ENCODE measurements at regions not wholly inside any gene's neighbourhood (a gene's known extent, or its start where the extent isn't known, plus 50 kb on each side); places are given as distances from the start of the nearest gene placed in this dataset.
A peak's percentile ranks its signal among the peaks of the same experiment; 100 is the strongest.

DNA sequence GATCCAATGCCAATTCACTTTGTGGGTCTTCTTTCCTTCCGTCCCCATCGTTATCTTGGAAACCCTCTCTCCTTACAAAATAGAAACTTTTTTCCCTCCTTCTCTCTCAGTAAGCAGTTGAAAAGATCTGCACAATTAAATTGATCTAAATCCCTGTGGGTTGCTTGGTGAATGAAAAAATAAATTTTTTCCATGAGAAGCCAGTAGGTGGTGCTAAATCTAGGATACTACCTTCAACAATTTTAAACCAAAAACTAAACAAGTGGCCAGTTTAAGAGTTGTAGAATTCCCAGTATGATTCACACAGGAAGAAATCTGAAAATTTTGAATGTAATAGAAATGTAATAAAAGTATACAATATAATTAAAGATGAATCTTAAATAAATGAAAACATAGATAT, 990.3 kb upstream of the ZNF722 start:
- H3K4me3 ChIP-seq (ENCODE audit: low read depth, low read length), result no peak overlapping the region
- no peak for DNase-seq (ENCODE audit: low read depth)
- TF ChIP-seq, protein P1, sequence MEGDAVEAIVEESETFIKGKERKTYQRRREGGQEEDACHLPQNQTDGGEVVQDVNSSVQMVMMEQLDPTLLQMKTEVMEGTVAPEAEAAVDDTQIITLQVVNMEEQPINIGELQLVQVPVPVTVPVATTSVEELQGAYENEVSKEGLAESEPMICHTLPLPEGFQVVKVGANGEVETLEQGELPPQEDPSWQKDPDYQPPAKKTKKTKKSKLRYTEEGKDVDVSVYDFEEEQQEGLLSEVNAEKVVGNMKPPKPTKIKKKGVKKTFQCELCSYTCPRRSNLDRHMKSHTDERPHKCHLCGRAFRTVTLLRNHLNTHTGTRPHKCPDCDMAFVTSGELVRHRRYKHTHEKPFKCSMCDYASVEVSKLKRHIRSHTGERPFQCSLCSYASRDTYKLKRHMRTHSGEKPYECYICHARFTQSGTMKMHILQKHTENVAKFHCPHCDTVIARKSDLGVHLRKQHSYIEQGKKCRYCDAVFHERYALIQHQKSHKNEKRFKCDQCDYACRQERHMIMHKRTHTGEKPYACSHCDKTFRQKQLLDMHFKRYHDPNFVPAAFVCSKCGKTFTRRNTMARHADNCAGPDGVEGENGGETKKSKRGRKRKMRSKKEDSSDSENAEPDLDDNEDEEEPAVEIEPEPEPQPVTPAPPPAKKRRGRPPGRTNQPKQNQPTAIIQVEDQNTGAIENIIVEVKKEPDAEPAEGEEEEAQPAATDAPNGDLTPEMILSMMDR (IDR thresholded peaks at IDR 0.05; ENCODE audit: low read depth, low read length), result peak; percentile 31
- TF ChIP-seq MAX (IDR thresholded peaks at IDR 0.05; ENCODE audit: low read depth, low read length), result no peak

- H3K4me3 ChIP-seq (ENCODE audit: low read depth, low read length), result no peak overlapping the region
- DNase-seq (ENCODE audit: low read depth), result no peak
- TF ChIP-seq MYC (IDR thresholded peaks at IDR 0.05; ENCODE audit: low read depth, low read length), result no peak
- TF ChIP-seq POLR2A (IDR thresholded peaks at IDR 0.05; ENCODE audit: extremely low read depth, insufficient read length), result no peak
- TF ChIP-seq, protein P1 (IDR thresholded peaks at IDR 0.05; ENCODE audit: low read depth, low read length), result no peak
- no peak for TF ChIP-seq MAX (IDR thresholded peaks at IDR 0.05; ENCODE audit: low read depth, low read length)
Observed at GRCh38 chr7:63009771-63010170, 988.9 kb upstream of the ZNF722 start.

DNA sequence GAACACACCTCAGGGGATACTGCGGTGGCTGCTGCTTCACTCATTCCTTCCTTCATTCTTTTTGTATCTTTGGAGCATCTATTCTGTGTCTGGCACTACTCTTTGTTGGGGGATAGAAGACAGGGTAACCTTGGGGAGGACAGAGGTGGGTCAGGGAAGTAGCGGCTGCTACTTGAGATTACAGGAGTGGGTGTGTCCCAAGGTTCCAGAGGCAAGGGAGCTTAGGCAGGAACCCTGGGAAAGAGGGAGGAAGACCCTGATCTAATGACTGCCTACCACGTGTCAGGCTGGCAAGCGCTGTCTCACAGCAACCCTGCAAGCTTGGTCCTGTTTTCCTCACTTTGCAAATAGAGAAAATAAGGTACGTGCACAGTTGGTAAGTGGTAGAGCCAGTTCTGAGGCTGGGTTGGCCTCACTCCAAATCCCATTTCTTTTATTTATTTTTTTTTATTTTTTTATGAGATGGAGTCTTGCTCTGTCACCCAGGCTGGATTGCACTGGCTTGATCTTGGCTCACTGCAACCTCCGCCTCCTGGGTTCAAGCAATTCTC, 985.9 kb upstream of the ZNF722 start:
- H3K4me3 ChIP-seq (ENCODE audit: low read depth, low read length), result no peak overlapping the region
- TF ChIP-seq MAX (IDR thresholded peaks at IDR 0.05; ENCODE audit: low read depth, low read length), result no peak
- no peak for TF ChIP-seq MYC (IDR thresholded peaks at IDR 0.05; ENCODE audit: low read depth, low read length)
- DNase-seq (ENCODE audit: low read depth), result no peak

DNA sequence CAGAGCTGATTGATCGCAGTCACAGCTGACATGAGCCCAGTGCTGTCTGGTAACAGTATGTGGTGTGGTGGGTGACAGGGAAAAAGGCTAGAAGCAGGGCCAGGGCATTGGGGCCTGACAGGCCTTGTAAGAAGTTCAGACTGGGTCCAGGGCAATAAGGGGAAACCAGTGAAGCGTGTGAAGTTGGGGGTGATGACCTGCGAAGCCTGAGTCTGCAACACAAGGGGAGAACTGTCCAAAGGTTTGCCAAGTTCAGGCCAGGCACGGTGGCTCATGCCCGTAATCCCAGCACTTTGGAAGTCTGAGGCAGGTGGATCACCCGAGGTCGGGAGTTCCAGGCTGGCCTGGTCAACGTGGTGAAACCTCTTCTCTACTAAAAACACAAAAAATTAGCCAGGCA, 983.9 kb upstream of the ZNF722 start:
- DNase-seq (ENCODE audit: low read depth), result no peak
- no peak overlapping the region for H3K4me3 ChIP-seq (ENCODE audit: low read depth, low read length)
- TF ChIP-seq, protein P1 (IDR thresholded peaks at IDR 0.05; ENCODE audit: low read depth, low read length), result no peak
- no peak for TF ChIP-seq MAX (IDR thresholded peaks at IDR 0.05; ENCODE audit: low read depth, low read length)
- no peak for TF ChIP-seq MYC (IDR thresholded peaks at IDR 0.05; ENCODE audit: low read depth, low read length)
- TF ChIP-seq POLR2A (IDR thresholded peaks at IDR 0.05; ENCODE audit: extremely low read depth, insufficient read length), result no peak

DNA sequence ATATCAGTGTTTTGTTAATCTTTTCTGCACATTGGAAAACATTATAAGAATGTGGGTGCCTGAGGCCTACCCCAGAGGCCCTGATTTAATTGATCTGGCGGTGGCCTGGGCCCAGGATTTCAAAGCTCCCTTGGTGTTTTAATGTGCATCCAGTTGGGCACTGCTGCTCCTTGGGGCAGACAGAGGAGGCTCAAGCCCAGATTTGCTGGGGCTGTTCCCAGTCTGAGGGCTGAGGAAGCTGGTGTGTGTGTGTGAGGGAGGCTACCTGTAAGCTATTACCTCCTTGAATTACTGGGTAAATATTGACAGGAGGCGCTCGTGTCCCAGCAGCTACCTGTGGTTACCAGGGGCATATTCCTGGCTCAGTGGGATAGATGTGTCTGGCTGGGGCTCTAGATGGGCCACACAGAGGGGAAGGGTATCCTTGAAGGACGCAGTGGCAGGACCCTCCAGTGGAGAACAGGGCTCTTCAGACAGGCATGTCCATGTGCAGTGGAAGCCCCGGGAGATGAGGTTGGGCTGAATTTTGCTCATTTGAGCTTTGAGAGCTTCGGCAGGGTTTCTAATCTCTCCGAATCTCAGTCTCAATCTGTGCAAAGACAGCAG, 975.4 kb upstream of the ZNF722 start:
- TF ChIP-seq MYC (IDR thresholded peaks at IDR 0.05; ENCODE audit: low read depth, low read length) (no peak), POLR2A (IDR thresholded peaks at IDR 0.05; ENCODE audit: extremely low read depth, insufficient read length) (no peak), MAX (IDR thresholded peaks at IDR 0.05; ENCODE audit: low read depth, low read length) (no peak)
- TF ChIP-seq, protein P1 (IDR thresholded peaks at IDR 0.05; ENCODE audit: low read depth, low read length), result no peak
- no peak overlapping the region for H3K4me3 ChIP-seq (ENCODE audit: low read depth, low read length)
- DNase-seq (ENCODE audit: low read depth), result no peak

DNA sequence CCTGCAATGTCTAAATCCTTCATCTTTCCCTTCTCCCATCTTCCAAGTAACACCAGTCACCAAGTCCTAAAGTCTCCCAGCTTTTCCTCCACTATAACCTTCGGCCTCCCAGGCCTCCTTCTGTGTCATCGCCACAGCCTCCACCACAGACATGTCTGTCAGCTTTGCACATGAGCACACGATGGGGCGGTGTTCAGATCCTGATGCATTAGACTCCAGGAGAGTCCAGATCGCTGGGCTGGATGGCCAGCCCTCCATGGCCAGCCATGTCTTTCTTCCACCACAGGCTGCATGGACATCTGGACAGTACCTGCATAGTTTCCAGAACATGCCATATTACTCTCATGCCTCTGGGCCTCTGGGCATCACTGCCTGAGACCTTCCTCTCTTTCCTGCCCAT, 974.2 kb upstream of the ZNF722 start:
- no peak for TF ChIP-seq POLR2A (IDR thresholded peaks at IDR 0.05; ENCODE audit: extremely low read depth, insufficient read length)
- TF ChIP-seq, protein P1 (IDR thresholded peaks at IDR 0.05; ENCODE audit: low read depth, low read length), result no peak
- TF ChIP-seq MAX (IDR thresholded peaks at IDR 0.05; ENCODE audit: low read depth, low read length), result no peak
- no peak for TF ChIP-seq MYC (IDR thresholded peaks at IDR 0.05; ENCODE audit: low read depth, low read length)
- DNase-seq (ENCODE audit: low read depth), result no peak
- no peak overlapping the region for H3K4me3 ChIP-seq (ENCODE audit: low read depth, low read length)
